Right renal pelvis (tissue), 4 donors: ENCODE measurements at regions not wholly inside any gene's neighbourhood (a gene's known extent, or its start where the extent isn't known, plus 50 kb on each side); places are given as distances from the start of the nearest gene placed in this dataset.

Source experiments
- DNase-seq, 4 donors: peaks; one replicate each; pipeline ENCODE4 v3.0.0-alpha.2; 2013; ENCODE audit warnings: low read depth in 4 of 4, low spot score in 3 of 4, missing footprints in 1 of 4

DNA sequence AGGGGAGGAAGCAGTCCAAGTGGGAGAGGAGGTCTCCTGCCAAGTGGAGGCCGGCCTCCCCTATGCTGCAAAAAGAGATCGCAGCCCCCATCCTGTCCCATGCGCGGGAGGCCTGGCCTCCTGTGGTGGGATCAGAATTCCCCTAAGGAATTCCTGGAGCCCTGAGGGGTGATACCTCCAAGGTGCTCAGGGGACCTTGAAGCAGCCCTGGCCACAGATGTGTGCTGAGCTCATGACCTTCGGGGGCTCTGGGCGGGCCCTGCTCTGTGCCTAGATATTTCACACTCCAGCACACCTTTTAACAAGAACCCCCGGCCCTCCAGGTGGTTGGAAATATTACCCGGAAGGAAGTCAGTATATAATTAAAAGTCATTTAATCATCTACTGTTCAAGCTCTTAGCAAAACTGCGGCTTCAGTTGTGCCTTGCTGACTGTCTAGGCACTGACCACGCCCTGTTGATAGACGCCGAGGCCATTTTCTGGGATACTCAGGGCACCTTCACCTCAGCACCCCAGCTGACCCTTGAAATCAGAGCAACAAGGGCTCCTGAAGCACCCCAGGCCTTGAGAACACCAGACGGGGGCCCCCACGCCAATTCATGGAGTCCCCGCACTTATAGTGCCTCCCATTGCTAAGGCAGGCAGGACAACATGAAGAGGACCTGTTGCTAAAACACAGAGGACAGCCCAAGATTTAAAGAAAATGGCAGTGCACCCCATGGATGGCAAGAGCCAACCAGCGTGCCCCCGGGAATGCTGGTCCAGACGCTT lies 119.1 kb downstream of the NDUFA10 start:
- no peak for DNase-seq

- no peak for DNase-seq
These were observed 119.8 kb downstream of the NDUFA10 start for GRCh38 chr2:239905306-239905705.

DNA sequence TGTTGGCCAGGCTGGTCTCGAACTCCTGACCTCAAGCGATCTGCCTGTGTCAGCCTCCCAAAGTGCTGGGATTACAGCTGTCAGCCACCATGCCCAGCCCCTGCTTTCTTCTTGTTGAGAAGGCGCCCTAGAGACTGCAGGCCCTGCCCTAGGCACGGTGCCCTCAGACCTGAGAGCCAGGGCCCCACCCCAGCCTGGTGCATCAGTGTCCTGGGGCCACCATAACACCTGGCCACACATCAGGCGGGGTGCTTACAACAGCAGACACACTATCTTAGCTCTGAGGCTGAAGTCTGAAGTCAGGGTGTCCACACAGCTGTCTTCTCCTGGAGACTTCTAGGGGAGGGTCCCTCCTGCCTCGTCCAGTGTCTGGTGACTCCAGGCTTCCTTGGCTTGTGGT lies 120.6 kb downstream of the NDUFA10 start:
- DNase-seq, result no peak

DNA sequence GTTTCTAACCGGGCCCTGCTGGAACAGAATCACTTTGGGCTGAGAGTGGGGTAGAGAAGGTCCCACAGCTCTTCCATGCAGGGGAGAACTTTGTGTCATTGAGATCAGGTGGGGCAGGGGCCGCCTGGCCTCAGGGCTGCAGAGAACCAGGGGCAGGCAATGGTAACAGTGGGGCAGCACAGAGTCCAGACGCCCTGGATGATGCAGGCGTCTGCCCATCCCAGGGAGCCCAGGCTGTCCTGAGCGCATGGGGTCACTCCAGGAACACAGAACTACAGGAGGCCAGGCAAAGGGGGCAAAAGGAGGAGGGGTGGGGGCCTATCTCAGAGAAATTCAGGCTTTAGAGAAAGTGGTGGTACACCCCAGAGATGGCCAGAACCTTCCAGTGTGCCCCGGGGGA lies 121.3 kb downstream of the NDUFA10 start:
- no peak for DNase-seq

DNA sequence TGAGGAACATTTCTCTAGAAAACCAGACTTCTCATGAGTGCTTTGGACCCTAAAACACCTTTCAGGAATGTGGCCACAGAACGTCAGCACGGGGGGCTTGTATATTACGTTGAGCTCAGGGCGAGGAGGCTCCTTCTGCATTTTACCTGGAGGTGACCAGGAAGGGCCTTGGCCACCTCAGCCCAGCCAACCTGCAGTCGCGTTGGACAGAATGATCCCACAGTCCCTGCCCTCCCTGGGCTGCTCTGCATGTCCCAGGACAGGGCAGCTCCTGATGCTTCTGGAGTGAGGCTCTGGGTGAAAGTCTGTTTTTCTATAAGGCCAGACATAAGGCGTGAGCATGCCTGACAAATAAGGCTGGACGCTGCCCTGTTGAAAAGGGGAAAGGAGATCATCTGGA lies 121.9 kb downstream of the NDUFA10 start:
- DNase-seq, result no peak

GRCh38 chr2:239902749-239903201 lies 122.4 kb downstream of the NDUFA10 start:
- no peak for DNase-seq

- DNase-seq, result no peak
These were observed 126.7 kb downstream of the NDUFA10 start for GRCh38 chr2:239898292-239898925.

DNA sequence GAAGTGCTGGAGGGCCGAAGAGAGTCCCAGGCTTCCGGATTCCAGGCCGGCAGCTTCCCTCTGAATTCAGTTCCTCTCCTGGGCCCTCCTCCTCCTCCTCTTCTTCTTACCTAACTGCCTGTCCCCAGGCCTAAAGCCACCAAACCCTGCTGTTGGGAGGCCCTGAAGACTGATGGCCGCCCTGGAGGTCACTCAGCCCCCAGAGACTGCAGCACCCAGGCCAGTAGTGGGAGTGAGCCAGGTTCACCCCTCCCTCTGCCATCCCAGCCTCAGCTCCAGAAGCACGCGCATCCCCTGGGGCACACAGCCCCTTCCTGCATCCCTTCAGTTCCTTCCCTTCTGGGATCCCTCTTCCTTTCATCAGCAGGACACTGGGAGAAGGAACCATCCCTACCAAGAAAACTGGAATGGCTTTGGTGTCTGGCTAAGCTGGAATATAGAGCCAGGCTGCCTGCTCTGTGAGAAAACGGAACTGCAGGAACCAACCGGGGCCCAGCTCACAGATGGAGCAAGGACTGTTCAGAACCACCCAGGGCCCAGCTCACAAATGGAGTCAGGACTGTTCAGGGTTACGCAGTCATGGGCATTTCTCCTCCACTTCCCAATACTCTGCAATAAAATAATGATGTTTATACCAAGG lies 127.4 kb downstream of the NDUFA10 start:
- DNase-seq, result no peak

DNA sequence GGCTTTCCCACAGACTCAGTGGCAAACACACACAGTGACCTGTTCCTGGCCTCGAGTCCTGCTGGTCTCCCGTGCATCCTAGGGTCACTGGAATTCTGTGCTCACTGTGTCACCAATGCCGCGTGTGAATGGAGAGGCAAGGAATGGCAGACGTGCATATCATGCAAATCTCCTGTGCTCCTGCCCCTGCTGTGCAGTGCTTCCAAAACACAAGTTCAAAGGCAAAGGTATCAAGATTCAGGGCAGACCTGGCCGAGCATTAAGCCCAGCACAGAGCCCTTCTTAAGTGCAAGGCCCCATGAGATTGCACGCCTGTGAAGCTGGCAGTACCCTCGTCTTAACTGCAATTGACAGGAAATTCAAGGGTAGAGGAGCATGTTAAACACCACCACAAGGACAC lies 129.1 kb downstream of the NDUFA10 start:
- DNase-seq, result no peak

DNA sequence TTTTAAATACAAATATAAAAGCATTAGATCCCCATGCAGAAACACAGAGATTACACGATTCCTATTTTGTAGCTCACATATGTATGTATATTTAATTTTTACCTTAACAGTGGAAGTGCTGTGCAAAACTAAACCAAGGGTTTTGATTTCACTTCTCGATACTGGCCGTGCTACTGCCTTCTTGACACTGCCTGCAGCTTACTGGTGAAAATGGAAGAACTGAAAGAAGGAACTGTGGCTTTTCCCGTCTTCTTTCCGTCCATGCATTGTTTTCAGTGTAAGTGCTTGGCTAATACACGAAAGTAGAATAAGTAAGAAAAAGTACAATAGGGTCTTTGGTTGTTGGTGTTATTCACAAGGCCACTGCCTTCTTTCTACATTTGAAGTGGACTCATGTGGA lies 129.5 kb downstream of the NDUFA10 start:
- DNase-seq, result no peak

GRCh38 chr2:239895116-239895515 lies 130.0 kb downstream of the NDUFA10 start:
- no peak for DNase-seq

DNA sequence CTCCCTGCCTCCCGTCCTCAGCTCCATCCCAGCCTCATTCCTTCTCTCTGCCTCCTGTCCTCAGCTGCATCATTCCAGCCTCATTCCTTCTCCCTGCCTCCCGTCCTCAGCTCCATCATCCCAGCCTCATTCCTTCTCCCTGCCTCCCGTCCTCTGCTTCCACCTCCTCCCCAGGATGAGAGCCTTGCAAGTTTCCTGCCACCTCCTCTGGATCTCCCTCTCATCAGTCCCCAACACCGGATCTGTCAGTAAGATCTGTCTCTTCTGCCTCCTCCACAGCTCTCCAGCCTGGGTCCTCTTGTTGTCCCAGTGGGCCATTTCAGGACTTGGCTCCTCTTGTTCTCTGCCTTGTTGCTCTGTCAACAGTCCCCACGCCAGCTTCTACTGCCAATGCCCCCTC lies 130.9 kb downstream of the NDUFA10 start:
- DNase-seq, result no peak

DNA sequence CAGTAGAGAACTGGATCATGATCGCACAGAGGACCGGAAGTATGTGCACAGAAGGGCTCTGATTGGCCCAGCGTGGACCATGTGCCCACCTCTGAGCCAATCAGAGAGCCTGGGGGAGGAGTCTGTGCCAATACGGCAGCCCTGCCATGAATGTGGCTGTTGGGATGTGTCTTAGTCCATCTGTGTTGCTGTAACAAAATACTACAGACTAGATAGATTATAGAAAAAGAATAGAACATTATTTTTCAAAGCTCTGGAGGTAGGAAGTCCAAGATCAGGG lies 132.0 kb downstream of the NDUFA10 start:
- DNase-seq, result no peak

DNA sequence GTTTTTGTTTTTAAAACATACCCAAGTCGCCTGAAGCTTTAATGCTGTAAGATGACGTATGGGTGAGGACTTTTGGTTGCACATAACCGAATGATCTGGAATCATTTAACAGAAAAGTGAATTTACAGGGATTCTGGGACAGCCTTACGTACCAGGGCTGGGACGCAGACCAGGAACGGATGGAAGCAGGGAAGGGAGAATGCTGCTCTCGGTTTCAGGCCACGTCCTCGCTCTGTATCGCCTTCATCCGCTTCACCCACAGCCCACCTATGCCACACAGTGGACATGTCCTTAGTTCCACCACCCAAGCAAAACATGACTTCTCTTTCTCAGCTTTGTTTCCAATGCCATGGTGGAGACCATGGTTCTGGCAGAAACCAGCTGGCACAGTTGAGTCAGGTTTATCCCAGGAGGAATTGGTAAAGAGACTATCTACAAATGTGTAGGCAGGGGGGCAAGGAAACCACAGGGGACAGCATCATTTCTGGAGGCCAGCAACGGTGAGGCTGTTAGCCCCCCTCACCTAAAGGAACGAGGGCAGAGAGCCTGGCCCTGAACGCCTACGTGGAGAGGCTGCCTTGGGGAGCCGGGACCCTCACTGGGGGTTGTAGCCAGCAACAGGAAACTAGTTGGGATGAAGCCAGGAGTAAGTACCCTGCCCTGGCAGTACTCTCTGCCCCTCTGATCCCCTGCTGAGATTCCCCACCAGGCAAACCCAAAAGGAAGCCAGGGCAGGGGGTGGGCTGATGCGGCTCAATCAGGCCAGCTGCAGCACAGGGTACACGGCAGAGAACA lies 132.5 kb downstream of the NDUFA10 start:
- no peak for DNase-seq

DNA sequence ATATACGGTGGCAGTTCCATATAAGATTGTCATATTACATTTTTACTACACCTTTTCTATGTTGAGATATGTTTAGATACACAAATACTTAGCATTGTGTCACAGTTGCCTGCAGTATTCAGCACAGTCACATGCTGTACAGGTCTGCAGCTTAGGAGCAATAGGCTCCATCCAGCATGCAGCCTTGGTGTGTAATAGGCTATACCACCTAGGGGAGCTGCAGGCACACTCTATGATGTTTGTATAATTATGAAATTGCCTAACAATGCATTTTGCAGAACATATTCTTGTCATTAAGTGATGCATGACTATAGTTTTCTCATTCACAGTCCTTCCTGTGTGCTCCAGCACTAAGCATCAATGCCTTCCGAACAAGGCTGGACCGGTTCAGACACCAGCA lies 133.4 kb downstream of the NDUFA10 start:
- no peak for DNase-seq

DNA sequence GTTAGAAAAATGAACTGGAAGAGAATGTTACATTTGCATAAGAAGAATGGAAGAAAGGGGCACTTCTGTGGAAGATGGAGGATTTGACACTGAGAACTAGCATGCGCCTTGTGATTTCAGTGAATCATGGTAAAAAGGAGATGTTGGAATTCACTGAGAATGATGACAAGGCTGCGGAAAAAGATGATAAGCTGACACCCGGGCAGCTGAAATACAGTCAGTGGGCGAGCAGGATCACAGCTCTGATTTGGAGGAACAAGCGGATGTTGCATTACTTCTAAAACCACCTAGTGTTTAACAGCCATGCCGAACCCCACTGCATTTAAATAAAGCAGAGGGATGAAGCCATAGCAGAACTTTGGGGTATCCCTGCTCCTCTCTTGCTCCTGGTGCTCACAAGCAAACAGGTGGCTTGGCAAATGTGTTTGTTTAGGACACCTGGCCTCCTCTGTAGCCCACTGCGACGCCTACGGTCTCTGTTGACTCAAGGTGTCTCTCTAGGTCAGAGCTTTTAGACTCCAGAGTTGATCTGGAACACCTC lies 134.9 kb downstream of the NDUFA10 start:
- DNase-seq, result no peak

GRCh38 chr2:239889641-239890121 lies 135.5 kb downstream of the NDUFA10 start:
- no peak for DNase-seq

DNA sequence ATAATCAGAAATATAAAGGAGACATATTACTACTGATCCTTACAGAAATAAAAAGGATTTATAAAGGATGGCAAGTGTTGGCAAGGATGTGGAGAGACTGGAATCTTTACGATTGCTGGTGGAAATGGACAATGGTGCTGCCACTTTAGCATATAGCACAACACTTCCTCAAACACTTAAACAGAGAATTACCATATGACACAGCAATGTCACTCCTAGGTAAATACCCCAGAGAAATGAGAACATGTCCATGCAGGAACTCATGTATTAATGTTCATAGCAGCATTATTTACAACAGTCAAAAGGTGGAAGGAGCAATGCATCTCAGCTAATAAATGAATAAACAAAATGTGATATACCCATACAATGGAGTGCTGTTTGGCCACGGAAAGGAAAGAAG lies 137.5 kb downstream of the NDUFA10 start:
- DNase-seq, result no peak

DNA sequence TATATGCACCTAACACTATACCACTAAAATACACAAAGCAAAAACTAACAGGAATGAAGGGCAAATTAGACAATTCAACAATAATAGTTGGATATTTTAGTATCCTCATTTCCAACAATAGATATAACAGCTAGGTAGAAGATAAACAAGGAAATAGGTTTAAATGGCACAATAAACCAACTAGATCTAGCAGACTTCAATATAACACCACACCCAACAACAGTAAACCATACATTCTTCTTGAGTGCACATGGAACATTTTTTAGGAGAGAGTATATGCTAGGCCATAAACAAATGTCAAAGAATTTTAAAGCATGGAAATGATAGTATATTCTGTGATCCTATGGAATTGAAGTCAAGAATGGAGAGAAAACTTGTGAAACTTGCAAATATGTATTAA lies 138.4 kb downstream of the NDUFA10 start:
- DNase-seq, result no peak

- no peak for DNase-seq
These were observed 140.3 kb downstream of the NDUFA10 start for GRCh38 chr2:239884875-239885274.

DNA sequence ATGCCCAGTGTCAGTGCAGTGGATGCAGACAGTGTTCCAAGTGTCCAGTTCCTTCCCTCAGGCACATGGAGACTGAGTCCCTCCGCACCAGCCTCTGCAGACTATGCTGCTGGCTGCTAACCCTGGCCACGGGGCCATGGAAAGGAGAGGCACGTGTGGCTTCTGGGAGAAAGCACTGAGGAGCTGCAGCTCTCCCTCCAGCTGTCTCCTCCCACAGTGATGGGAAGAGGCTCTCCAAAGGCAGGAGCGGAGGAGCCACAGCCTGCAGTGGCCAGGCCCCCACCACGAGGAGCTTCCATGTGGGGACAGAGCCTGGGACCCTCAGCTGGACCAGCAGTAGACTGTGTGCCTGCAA lies 141.1 kb downstream of the NDUFA10 start:
- no peak for DNase-seq
